Middle frontal gyrus (tissue), 1 donor: ENCODE measurements at regions not wholly inside any gene's neighbourhood (a gene's known extent, or its start where the extent isn't known, plus 50 kb on each side); places are given as distances from the start of the nearest gene placed in this dataset.
"Not testable (repeated sequence)": the region's sequence is repeated elsewhere in the genome, so short reads cannot be mapped to it uniquely, and the experiment has no call there.

Source experiments
- DNase-seq: peaks from one replicate; pipeline ENCODE4 v3.0.0-alpha.2; 2015; ENCODE audit warnings: low spot score; ENCODE audit errors: extremely low spot score

DNA sequence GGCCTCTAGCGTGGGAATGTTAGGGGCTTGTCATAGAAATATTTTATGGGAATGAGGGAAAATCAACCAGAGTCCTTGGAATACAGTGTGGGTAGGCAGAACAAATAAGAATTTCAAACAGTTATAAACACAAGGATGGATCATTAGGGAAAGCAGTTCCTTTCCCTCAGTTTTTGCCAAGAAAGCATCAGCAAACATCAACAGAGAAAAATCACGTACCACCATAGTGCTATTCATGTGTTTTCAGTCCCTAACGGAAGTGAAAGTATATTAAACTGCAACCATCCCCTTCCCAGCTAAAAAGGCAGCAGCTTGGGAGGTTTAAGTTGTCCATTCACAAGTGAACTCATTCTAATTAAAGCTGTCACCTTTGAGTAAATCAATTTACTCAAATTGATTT lies 334.4 kb upstream of the PCDH18 start:
- DNase-seq = no peak

GRCh38 chr4:137861682-137862081 lies 329.4 kb upstream of the PCDH18 start:
- no peak for DNase-seq

- no peak for DNase-seq
Observed at GRCh38 chr4:137853424-137853823, 321.1 kb upstream of the PCDH18 start.

DNA sequence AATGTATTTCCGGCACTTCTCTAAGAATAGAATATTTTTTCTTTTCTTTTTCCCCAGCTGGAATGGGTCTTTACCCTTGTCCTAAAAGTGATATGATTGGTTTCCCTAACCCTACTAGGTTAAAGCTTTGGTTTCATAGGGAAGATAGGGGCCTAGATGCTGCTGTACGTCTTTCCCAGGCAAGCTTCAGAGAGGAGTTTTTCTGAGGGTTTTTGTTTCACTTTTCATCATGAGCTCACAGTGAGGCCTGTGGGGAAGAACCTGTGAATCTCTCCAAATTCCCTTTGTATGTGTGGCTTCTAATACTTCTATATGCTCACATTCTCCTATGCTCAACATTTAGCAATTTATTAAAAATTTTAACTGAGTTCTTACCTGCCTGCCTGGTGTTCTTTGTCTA lies 320.0 kb upstream of the PCDH18 start:
- no peak for DNase-seq

- DNase-seq = no peak
Observed at GRCh38 chr4:137851435-137851834, 319.1 kb upstream of the PCDH18 start.

DNA sequence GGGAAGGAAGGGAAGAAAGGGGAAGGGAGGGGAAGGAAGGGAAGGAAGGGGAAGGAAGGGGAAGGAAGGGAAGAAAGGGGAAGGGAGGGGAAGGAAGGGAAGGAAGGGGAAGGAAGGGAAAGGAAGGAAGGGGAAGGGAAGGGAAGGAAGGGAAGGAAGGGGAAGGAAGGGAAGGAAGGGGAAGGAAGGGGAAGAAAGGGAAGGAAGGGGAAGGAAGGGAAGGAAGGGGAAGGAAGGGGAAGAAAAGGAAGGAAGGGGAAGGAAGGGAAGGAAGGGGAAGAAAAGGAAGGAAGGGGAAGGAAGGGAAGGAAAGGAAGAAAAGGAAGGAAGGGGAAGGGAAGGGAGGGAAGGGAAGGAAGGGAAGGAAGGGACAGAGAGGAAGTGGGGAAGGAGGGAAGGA lies 295.7 kb upstream of the PCDH18 start:
- not testable (repeated sequence) for DNase-seq

DNA sequence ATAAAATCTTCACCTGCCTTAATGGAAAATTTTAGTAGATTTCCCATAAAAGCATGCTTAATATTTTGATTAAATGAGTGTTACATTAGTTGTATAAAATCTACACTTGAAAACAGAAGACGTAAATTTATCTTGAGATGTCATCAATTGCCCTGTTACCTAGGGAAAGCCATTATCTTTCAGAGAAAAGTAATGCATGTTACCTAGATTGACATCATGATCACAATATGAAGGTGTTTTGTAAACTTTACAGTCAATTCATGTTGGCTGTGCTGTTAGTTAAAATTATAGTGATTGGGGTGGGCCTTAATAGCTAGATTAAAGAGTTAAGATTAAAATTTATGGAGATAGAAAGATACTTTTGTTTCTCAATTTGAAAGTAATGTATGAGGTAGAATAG lies 293.2 kb upstream of the PCDH18 start:
- DNase-seq = no peak

- no peak for DNase-seq
Observed at GRCh38 chr4:137823007-137823406, 290.7 kb upstream of the PCDH18 start.

- DNase-seq = no peak
Observed at GRCh38 chr4:137819964-137820383, 287.7 kb upstream of the PCDH18 start.

GRCh38 chr4:137812258-137812657 lies 280.0 kb upstream of the PCDH18 start:
- no peak for DNase-seq

- no peak for DNase-seq
Observed at GRCh38 chr4:137806420-137806819, 274.1 kb upstream of the PCDH18 start.

- DNase-seq = no peak
Observed at GRCh38 chr4:137804906-137805495, 272.7 kb upstream of the PCDH18 start.

DNA sequence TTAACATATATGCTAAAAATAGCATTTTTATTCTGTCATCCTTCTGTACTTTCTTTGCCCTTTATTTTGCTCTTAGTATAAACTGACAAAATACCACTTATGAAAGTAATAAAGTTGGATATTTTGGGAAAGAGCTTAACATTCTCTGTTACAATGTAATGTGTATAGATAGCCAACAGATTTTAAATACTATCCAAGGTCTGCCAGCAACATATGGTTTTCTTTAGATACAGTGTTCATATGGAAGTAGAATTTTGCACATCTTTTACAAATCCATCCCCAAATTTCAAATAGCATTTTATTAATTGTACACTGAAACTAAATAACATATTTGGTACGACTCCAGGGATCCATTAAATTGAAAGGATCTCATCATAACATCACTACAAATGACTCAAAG lies 268.6 kb upstream of the PCDH18 start:
- DNase-seq = no peak

DNA sequence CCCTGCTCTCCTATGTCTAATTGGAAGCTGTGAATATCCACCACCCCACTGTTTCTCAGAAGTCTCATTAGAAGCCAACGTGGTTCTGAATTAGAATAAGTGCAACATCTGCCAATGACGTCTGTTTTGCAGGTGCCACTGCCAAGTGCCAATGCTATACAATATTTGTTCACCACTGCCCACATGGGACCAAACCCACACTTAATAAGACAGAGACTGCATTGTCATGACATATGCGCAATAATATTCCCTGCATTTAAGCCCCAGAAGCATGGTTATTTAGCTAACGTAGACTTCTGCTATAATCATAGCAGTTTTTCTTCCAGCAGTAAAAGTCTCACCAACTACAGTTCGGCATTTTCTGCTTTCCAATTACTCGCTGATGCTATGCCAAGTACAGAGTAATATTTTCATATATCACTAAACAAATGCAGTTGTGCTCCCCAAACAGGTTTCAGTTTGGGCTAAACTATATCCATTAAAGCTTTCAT lies 262.5 kb upstream of the PCDH18 start:
- no peak for DNase-seq

- DNase-seq = not testable (repeated sequence)
Observed at GRCh38 chr4:137789263-137789662, 257.0 kb upstream of the PCDH18 start.

DNA sequence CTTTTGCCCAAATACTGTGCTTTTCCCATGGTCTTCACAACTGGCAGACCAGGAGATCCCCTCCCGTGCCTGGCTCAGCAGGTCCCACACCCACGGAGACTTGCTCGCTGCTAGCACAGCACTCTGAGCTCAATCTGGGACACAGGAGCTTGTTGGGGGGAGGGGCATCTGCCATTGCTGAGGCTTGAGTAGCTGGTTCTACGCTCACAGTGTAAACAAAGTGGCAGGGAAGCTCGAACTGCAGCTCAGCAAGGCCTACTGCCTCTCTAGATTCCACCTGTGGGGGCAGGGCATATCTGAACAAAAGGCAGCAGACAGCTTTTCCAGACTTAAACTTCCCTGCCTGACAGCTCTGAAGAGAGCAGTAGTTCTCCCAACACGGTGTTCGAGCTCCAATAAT lies 251.6 kb upstream of the PCDH18 start:
- DNase-seq = not testable (repeated sequence)

DNA sequence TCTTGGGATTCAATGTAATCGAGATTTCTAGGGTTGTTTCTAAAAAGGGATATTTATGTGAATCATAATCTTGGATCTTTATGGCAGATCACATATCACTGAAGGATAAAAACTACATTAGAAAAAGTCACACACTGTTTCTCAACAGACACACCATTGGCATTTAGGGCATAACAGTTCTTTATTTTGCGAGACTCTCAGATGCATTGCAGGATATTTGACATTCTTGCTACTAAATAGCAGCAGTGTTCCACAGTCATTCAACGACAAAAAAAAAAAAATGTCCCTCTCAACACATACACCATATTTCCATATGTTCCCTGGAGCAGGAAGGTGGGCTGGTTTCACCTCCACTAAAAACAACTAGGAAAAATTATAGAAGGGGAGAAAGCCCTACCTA lies 243.4 kb upstream of the PCDH18 start:
- DNase-seq = no peak

GRCh38 chr4:137774501-137774900 lies 242.2 kb upstream of the PCDH18 start:
- DNase-seq = no peak

GRCh38 chr4:137768881-137769280 lies 236.6 kb upstream of the PCDH18 start:
- no peak for DNase-seq

DNA sequence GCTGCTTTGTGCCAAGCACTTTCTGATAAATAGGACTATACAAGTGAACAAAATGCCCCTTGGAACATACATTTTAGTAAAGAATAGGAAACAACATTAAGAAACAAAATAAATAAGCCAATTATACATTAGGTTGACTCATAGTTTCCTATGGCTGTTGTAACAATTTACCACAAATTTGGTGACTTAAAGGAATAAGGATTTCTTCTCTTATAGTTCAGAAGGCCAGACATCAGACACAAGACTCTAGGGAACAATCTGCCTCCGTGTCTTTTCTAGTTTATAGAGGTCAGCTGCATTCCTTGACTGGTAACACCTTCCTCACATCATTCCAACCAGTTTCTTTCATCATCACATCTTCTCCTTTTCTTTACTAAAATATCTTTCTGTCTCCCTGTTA lies 235.9 kb upstream of the PCDH18 start:
- DNase-seq = no peak

DNA sequence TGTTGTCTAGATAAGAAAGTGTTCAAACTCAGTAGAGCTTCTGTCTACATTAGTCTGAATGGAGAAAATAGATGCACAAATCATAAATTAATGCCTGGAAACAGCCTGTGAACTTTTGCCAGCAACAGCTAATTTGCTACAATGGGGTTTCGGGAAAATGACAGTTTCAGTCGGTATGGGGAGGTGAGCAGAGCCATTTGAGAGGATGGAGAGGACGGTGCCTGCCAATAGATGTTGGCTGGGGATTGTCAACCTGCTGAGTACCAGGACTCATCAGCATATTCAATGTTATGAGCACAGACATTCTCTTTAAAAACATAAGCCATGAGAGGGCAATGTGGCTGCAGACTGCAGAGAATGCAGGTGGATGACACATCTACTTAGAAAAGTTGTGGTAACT lies 230.3 kb upstream of the PCDH18 start:
- no peak for DNase-seq

- DNase-seq = no peak
Observed at GRCh38 chr4:137754652-137755471, 222.6 kb upstream of the PCDH18 start.

- no peak for DNase-seq
Observed at GRCh38 chr4:137749466-137749865, 217.2 kb upstream of the PCDH18 start.
